ENCODE measurements at regions not wholly inside any gene's neighbourhood (a gene's known extent, or its start where the extent isn't known, plus 50 kb on each side); places are given as distances from the start of the nearest gene placed in this dataset.

DNA sequence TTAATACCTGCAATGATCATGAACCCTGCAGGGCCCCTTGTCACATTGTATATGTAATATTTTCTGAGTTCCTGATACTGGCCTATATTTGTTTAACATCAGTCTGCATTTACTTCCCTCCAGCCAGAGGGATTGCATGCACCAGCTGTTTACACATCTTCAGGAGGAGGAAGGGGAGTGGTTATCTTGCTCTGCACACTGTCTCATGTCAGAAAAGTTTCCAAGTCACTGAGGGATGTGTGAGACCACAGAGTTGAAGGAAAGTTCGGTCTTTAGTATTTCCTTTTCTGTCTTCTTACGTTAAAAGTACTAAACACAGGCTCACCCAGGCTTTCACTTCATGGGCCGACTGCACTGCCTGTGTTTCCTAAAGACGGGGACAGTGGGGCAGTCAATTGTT, 574.1 kb downstream of the LMO4 start:
- no peak for TF ChIP-seq POLR2A (IDR thresholded peaks at IDR 0.05)
- peak; percentile 26 to 55 (median 51) for TF ChIP-seq POLR2AphosphoS5 (IDR thresholded peaks at IDR 0.05)
